Thyroid gland (tissue), 4 donors: ENCODE measurements at regions not wholly inside any gene's neighbourhood (a gene's known extent, or its start where the extent isn't known, plus 50 kb on each side); places are given as distances from the start of the nearest gene placed in this dataset.

Source experiments
- CTCF ChIP-seq, 6 experiments: fragments of 200-600 bp in 3 of 6; fragments of 450-650 bp in 3 of 6; sonication (generic) in 3 of 6; IDR thresholded peaks; one replicate each; pipeline ENCODE4 v1.5.1; 2016 to 2019; ENCODE audit warnings: antibody characterized with exemption in 6 of 6, mild to moderate bottlenecking in 2 of 6, inconsistent platforms in 1 of 6, moderate library complexity in 1 of 6
- POLR2A ChIP-seq, 2 donors: fragments of 450-650 bp; IDR thresholded peaks; one replicate each; pipeline ENCODE4 v1.6.1; 2017; ENCODE audit warnings: antibody characterized with exemption in 2 of 2, mild to moderate bottlenecking in 2 of 2, moderate library complexity in 1 of 2

GRCh38 chr14:89592961-89593360 lies 175.9 kb upstream of the FOXN3 start:
- TF ChIP-seq CTCF (IDR thresholded peaks at IDR 0.05) = no peak
- TF ChIP-seq POLR2A (IDR thresholded peaks at IDR 0.05) = no peak
